SK-N-MC (cell line): ENCODE measurements at regions not wholly inside any gene's neighbourhood (a gene's known extent, or its start where the extent isn't known, plus 50 kb on each side); places are given as distances from the start of the nearest gene placed in this dataset.

ENCODE experiments used
- EZH2 ChIP-seq: fragments of 200-600 bp; sonication (generic); IDR thresholded peaks from one replicate; pipeline ENCODE4 v1.6.1; 2017; ENCODE audit warnings: antibody characterized with exemption
- POLR2AphosphoS5 ChIP-seq: IDR thresholded peaks from 2 replicates; pipeline ENCODE4 v1.6.1; 2012; ENCODE audit warnings: mild to moderate bottlenecking, low read depth, low read length, borderline replicate concordance

- no peak for TF ChIP-seq POLR2AphosphoS5
- no peak for TF ChIP-seq EZH2
Measured at GRCh38 chr13:44783994-44784707, 205.1 kb downstream of the NUFIP1 start.
